ENCODE measurements at regions not wholly inside any gene's neighbourhood (a gene's known extent, or its start where the extent isn't known, plus 50 kb on each side); places are given as distances from the start of the nearest gene placed in this dataset.

- TF ChIP-seq POLR2A (IDR thresholded peaks at IDR 0.05; ENCODE audit: low read depth) = no peak
- no peak for TF ChIP-seq CTCF (IDR thresholded peaks at IDR 0.05)
Observed at GRCh38 chr5:126192226-126192625, 231.0 kb upstream of the GRAMD2B start.

All from esophagus muscularis mucosa (tissue), 3 donors.